Nucleus accumbens (tissue), 56 donors: ENCODE measurements at regions not wholly inside any gene's neighbourhood (a gene's known extent, or its start where the extent isn't known, plus 50 kb on each side); places are given as distances from the start of the nearest gene placed in this dataset.

Experiments used
- DNase-seq, 56 donors: peaks; one replicate each; lab custom pipeline; 2025; lab: John Stamatoyannopoulos, UW

DNA sequence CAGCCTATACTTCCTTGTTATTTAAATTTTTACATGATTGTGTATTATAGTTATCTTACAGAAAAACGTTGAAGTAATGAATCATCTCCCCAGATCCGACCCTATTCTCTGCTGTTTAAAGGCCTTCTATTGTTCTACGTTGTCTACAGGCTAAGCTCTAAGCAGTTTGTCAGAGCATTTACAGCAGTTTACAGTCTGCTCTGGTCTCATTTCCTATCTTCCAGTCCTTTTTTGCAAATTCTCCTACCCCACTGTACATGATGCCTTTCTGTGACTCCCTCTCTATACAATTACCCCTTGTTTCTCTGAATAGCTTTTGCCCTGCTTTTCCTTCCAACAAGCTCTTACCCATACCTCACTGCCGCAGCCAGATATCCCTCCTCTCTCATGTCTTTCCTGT is 319.2 kb upstream of the FMN2 start:
- DNase-seq, result no peak

DNA sequence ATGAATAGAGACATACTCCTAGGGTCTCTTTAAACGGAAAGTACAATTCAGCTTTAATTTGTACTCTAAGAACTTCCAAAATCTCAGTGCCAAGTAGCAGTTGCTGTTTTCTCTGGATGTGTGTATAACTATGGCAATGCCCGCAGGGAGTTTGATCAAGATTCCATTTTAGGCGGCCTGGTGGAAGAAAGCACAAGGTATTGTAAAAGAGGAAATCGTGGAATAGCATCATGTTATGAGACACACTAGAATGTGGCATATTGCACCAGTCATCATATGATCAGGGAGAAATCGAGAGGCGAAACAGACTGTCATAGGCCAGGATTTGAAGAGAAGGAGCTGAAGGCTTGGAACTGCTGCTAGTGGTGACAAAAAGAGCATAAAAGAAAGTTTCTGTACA is 316.2 kb upstream of the FMN2 start:
- DNase-seq, result no peak

DNA sequence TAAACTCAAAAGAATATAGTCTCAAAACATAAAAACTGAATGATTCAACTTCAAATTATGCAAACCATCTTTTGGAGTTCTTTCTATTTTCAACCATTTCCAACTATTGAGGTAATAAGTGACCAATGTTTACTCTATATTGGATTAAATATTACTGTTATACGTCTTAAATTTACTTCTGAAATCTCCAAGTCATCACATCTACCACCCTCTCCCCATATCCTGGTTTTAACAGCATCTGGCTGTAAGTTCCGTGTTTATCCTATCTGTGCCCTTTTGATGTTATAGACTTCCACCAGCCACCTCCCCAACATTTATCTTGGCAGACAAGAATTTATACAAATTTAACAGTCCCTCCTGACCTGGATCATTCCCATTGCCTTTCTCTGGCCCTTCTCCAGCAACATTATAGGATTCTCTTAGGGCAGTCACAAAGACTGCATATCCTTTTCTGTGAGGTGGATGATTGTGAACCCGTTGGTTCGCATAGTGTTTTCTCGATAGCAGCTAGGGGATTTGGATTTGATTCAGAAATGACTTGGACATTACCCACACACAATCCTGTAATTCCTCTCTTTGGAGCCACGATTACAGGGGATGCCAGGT is 313.4 kb upstream of the FMN2 start:
- no peak for DNase-seq

- no peak for DNase-seq
Observed at GRCh38 chr1:239779962-239780361, 311.7 kb upstream of the FMN2 start.

- no peak for DNase-seq
Observed at GRCh38 chr1:239784896-239785295, 306.8 kb upstream of the FMN2 start.

- no peak for DNase-seq
Observed at GRCh38 chr1:239785576-239785975, 306.1 kb upstream of the FMN2 start.

DNA sequence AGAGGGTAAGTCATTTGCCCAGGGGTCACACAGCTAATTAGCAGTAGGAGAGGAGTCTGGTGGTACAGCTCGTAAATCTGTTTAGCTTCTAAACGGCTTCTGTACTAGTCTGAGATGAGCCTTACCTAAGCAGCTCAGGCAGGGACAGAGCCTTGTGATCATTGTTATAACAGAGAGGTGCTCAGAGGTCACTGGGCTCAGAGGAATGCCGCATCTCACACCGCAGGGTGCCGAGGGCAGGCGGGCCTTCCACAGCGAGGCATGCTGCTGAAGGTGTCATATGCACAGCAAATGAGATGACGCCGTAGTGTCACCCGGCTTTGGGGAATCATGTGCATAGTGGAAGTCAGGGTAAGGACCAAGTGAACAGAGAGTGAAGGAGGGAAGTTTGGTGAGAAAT is 305.2 kb upstream of the FMN2 start:
- DNase-seq, result no peak

DNA sequence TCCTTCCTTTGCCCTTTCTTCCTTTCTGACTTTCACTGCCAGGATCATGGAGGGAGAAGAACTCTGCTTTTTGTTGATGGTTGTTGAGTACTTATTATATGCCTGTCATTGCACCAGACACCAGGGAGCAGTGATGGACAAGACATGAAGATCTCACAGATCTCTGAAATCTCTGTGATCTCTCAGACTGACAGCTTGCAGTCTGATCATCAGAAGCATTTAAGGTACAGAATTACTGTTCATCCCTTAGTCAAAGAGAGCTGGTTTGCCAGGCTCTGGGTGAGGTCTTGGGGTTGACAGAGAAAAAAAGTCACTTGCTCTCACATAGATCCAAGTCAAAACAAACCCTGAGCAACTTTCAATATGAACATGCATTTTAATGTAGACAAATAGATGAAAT is 299.5 kb upstream of the FMN2 start:
- no peak for DNase-seq

DNA sequence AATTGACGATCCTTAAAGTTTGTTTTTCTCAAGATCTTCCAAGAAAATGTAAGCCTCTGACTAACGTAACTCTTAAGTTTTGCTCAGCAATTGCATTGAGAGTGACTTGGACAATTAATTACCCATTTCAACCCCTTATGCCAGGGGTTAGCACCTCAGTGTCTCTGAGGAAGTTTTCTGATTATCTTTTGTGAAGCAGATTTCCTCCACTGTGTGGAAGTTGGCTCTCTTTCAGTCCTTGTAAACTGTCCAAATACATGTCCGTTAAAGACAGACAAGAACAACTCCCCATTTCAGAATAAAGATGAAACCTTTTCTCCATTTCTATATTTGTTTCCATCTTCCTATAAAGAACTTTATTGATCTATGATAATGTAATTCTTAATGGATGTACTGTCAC is 296.4 kb upstream of the FMN2 start:
- DNase-seq, result no peak

- DNase-seq, result no peak
Observed at GRCh38 chr1:239799617-239800016, 292.1 kb upstream of the FMN2 start.

GRCh38 chr1:239800861-239801260 is 290.8 kb upstream of the FMN2 start:
- no peak for DNase-seq

GRCh38 chr1:239802275-239802674 is 289.4 kb upstream of the FMN2 start:
- DNase-seq, result no peak

DNA sequence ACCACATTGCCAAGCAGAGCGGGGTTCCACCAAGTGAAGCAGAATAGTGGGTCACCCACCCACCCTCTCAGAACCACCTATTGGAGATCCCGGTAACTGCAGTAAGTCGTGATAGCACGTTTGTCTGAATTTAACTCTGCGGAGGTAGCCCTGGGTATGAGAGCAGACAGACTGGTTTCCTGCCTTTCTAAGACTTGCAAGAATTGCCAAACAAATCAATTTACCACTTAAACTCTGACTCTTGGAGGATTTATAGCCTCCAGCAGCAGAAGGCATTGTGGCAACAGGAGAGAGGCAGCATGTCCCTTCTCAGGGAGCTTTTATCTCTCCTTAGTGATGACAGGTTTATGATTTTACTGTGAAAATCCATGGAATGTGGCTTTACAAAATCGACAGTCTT is 287.9 kb upstream of the FMN2 start:
- DNase-seq, result no peak

DNA sequence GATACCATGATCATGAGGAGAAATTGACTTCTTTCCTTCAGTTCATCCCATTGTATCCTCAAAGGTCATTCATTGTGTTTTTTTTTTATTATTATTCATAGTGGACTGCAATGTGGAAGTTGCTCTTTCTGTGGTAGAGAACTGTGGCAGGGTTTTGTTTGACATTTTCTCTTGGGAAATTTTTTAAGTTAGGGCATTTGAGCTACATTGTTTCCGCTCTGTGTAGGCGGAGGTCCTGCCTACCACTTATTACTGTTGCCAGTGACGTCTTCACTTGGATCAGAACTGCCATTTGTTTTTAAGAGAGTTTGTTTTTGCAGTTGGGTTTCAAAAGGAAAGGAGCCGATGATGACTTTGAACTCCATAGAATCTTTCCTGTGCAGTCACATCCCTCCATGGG is 287.4 kb upstream of the FMN2 start:
- no peak for DNase-seq

DNA sequence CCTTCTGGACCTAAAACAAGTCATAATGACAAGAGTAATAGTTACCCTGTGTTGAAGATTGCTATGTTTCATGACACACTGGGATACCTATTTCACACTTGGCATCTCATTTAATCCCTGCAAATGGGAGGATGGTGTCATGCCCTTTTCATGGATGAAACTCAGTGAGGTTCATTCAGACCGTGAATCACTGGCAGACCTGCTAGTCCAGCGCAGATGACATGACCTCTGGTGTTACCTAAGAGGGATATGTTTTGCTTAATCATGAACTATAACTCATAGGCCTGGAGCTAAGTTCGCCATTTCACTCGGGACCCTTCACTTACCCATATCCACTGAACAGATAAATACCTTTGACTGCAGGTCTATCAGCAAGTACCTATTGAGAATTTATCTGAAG is 286.6 kb upstream of the FMN2 start:
- no peak for DNase-seq

DNA sequence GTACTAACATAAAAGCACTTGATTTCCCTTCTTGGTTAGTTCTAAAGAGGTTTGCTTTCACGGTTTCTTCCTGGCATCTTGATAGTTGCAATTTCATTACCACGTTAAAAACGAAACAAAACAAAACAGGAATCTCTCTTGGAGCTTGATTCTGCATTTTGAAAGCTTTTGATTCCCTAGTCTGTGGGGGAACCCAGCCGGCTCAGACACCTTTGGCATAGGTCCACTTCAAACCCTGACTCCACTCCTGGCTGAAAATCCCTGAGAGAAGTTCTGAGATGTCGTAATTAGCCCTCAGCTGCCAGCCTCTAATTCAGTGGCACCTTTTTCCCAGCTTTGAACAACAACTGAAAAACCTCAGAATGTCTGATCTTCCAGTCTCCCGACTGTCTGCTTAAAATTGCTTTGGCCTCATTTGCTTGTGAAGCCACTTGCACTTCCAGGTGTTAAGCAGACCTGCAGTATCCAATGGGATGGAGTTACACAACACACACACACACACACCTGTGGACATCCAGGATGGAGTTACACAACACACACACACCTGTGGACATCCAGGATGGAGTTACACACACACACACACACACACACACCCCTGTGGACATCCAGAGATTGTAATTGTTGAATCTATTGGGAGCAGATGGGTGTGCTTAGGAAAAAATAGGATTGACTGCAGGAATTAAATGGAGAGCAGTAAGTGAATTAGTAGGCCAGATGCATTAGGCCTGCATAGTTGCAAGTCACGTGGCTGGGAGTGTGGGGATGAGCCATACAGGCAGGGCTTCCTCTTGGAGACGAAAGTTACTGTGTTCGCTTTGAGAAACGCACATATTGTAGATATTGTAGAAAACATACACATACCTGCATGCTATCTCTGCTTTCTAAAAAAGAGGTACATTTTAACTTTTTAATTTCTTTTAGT is 285.6 kb upstream of the FMN2 start:
- DNase-seq, result no peak

DNA sequence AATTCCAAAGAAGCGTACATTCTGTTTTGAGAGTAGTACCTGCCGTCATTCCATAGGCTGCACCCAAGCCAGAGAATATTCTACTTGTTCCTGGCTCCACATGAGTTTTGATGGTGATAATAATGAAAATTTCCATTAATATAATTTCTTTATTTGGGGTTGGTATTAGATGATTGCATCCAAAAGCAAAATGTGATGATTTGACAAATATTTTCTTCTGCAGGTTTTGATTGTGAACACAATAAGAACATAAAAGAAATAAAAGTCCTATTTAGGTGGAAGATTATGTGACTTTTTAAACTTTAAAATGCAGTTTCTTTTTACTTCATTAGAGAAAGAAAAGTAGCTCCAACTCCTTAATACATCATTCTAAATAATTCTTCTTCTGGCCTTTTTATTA is 284.8 kb upstream of the FMN2 start:
- no peak for DNase-seq

DNA sequence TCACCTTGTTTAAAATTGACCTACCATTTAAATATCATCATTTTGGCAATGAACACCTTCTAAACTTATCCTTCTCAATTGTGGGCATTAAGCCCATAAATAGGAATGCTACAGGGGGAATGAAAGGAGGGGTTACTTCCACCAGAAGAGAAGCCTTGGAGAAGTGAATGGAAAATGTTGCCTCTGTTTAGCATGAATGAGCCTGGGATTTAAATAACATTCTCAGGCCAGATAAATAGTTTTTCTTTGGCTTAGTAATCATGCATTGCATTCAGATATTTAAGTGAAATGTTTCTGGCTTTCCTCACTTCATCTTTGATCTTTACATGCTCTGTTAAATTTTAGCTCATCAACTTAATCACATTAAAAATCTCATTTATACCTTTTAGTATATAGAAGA is 284.3 kb upstream of the FMN2 start:
- no peak for DNase-seq

- no peak for DNase-seq
Observed at GRCh38 chr1:239810061-239810481, 281.6 kb upstream of the FMN2 start.

- DNase-seq, result peak in 11 of 56 donors; percentile 2 to 26 (median 16)
Observed at GRCh38 chr1:239811211-239811885, 280.3 kb upstream of the FMN2 start.

- DNase-seq, result no peak
Observed at GRCh38 chr1:239812580-239812979, 279.1 kb upstream of the FMN2 start.
